HG03066 (cell line): ENCODE measurements at regions not wholly inside any gene's neighbourhood (a gene's known extent, or its start where the extent isn't known, plus 50 kb on each side); places are given as distances from the start of the nearest gene placed in this dataset.
"Not testable (repeated sequence)": the region's sequence is repeated elsewhere in the genome, so short reads cannot be mapped to it uniquely, and the experiment has no call there.

Source experiments
- ATAC-seq: cut with Tn5 transposase; IDR thresholded peaks from one replicate; pipeline ENCODE4 v1.9.1; 2021; ENCODE audit warnings: low read depth; ENCODE audit not compliant: unreplicated experiment

- no peak for ATAC-seq
These were observed 1087.9 kb upstream of the NUDT12 start for GRCh38 chr5:104650313-104651055.

GRCh38 chr5:104646416-104646815, 1083.8 kb upstream of the NUDT12 start:
- no peak for ATAC-seq

- no peak for ATAC-seq
These were observed 1080.7 kb upstream of the NUDT12 start for GRCh38 chr5:104643320-104643719.

GRCh38 chr5:104635227-104635626, 1072.6 kb upstream of the NUDT12 start:
- ATAC-seq: no peak

GRCh38 chr5:104628911-104629310, 1066.3 kb upstream of the NUDT12 start:
- no peak for ATAC-seq

GRCh38 chr5:104626122-104626521, 1063.5 kb upstream of the NUDT12 start:
- ATAC-seq: no peak

- ATAC-seq: no peak
These were observed 1049.4 kb upstream of the NUDT12 start for GRCh38 chr5:104612005-104612404.

GRCh38 chr5:104611135-104611767, 1048.7 kb upstream of the NUDT12 start:
- ATAC-seq: no peak

- no peak for ATAC-seq
These were observed 1043.8 kb upstream of the NUDT12 start for GRCh38 chr5:104606258-104606829.

GRCh38 chr5:104599726-104600125, 1037.1 kb upstream of the NUDT12 start:
- no peak for ATAC-seq

- no peak for ATAC-seq
These were observed 1035.7 kb upstream of the NUDT12 start for GRCh38 chr5:104598285-104598684.

GRCh38 chr5:104594850-104595249, 1032.3 kb upstream of the NUDT12 start:
- ATAC-seq: no peak

GRCh38 chr5:104576677-104577076, 1014.1 kb upstream of the NUDT12 start:
- no peak for ATAC-seq

GRCh38 chr5:104573949-104574709, 1011.5 kb upstream of the NUDT12 start:
- ATAC-seq: no peak

- ATAC-seq: no peak
These were observed 1007.0 kb upstream of the NUDT12 start for GRCh38 chr5:104569621-104570020.

GRCh38 chr5:104564530-104564929, 1001.9 kb upstream of the NUDT12 start:
- ATAC-seq: no peak

- no peak for ATAC-seq
These were observed 994.4 kb upstream of the NUDT12 start for GRCh38 chr5:104556957-104557356.

- no peak for ATAC-seq
These were observed 989.0 kb upstream of the NUDT12 start for GRCh38 chr5:104551628-104552027.

GRCh38 chr5:104546871-104547270, 984.3 kb upstream of the NUDT12 start:
- not testable (repeated sequence) for ATAC-seq

- no peak for ATAC-seq
These were observed 978.7 kb upstream of the NUDT12 start for GRCh38 chr5:104541141-104541785.

GRCh38 chr5:104540448-104540847, 977.9 kb upstream of the NUDT12 start:
- no peak for ATAC-seq
